K562 (cell line): ENCODE measurements at regions not wholly inside any gene's neighbourhood (a gene's known extent, or its start where the extent isn't known, plus 50 kb on each side); places are given as distances from the start of the nearest gene placed in this dataset.

Experiments
- ATAC-seq: fragments of 200-7000 bp; cut with Tn5 transposase; 3 replicates; pipeline ENCODE4 v1.9.1; 2020; ENCODE audit warnings: moderate library complexity
- BruUV-seq: library from RNA; stranded (reverse); fragments of 400-500 nt; replicated peaks from 2 replicates; lab custom pipeline; 2021; lab: Mats Ljungman, UMichigan
- CTCF ChIA-PET: fragments of 300-600 bp; formaldehyde crosslinking; extraction: SDS; loops from one replicate; lab custom pipeline; 2021; ENCODE audit warnings: low intra/inter-chr PET ratio; lab: Yijun Ruan, JAX
- POLR2A ChIA-PET: fragments of 300-600, 350-650 bp; sonication (Branson Sonifier 250); formaldehyde crosslinking; extraction: SDS; loops from one replicate; lab custom pipeline; 2021; ENCODE audit warnings: antibody characterized with exemption, inconsistent platforms; lab: Yijun Ruan, JAX
- DNase-seq, 4 experiments: peaks; one replicate each; pipeline versions ENCODE4 v3.0.0 to v3.0.0-alpha.2; 2011 to 2018; ENCODE audit warnings: low spot score in 3 of 4, mixed read lengths in 3 of 4; ENCODE audit errors: extremely low read depth in 1 of 4
- FAIRE-seq: peaks from 2 replicates; lab custom pipeline; 2011; peaks lifted over from hg19 to GRCh38; lab: Jason Lieb, UNC
- H2AFZ ChIP-seq: 2 replicates; pipeline ENCODE4 v1.6.0; 2011; ENCODE audit warnings: low read depth, low read length, control low read depth, inconsistent platforms
- H3K27ac ChIP-seq: fragments of 200-600 bp; 3 replicates; pipeline ENCODE4 v1.8.0; 2011; ENCODE audit warnings: low read depth, mild to moderate bottlenecking, control low read depth, inconsistent platforms, low read length, moderate library complexity, mixed read lengths; ENCODE audit errors: extremely low read depth
- H3K27me3 ChIP-seq, 2 experiments: fragments of 300-600 bp in 1 of 2; 2 replicates in 1 of 2; 3 replicates in 1 of 2; pipeline versions ENCODE4 v1.6.0 to v1.8.0; 2011; ENCODE audit warnings: inconsistent platforms in 2 of 2, low read length in 2 of 2, mild to moderate bottlenecking in 1 of 2, mixed read lengths in 1 of 2, moderate library complexity in 1 of 2; ENCODE audit not compliant: control insufficient read depth in 2 of 2, insufficient read depth in 2 of 2
- H3K36me3 ChIP-seq: fragments of 300-600 bp; 3 replicates; pipeline ENCODE4 v1.8.0; 2011; ENCODE audit warnings: mild to moderate bottlenecking, low read length, inconsistent platforms; ENCODE audit not compliant: control insufficient read depth, insufficient read depth
- H3K4me1 ChIP-seq, 2 experiments: fragments of 200-600 bp in 1 of 2; replicated peaks in 1 of 2; 2 replicates in 1 of 2; 3 replicates in 1 of 2; pipeline versions ENCODE4 v1.5.1 to v1.8.0; 2011; ENCODE audit warnings: inconsistent platforms in 2 of 2, low read length in 2 of 2, mild to moderate bottlenecking in 1 of 2, mixed read lengths in 1 of 2, moderate library complexity in 1 of 2; ENCODE audit not compliant: control insufficient read depth in 2 of 2, insufficient read depth in 2 of 2
- H3K4me2 ChIP-seq: 2 replicates; pipeline ENCODE4 v1.6.1; 2011; ENCODE audit warnings: low read length, control low read depth, inconsistent platforms, mixed read lengths; ENCODE audit not compliant: insufficient read depth
- H3K4me3 ChIP-seq: fragments of 200-600 bp; sonication (generic), shearing (Covaris generic); 2 replicates; pipeline ENCODE4 v1.5.1; 2016; ENCODE audit warnings: control low read depth, inconsistent platforms
- H3K79me2 ChIP-seq: fragments of 200-600 bp; 3 replicates; pipeline ENCODE4 v1.8.0; 2011; ENCODE audit warnings: low read length, inconsistent platforms; ENCODE audit not compliant: control insufficient read depth, insufficient read depth
- H3K9ac ChIP-seq, 2 experiments: 2 replicates each; pipeline versions ENCODE4 v1.6.0 to v1.6.1; 2011; ENCODE audit warnings: low read depth in 2 of 2, low read length in 2 of 2, control low read depth in 1 of 2, inconsistent platforms in 1 of 2, mild to moderate bottlenecking in 1 of 2, mixed read lengths in 1 of 2; ENCODE audit not compliant: insufficient read depth in 1 of 2
- H3K9me1 ChIP-seq: one replicate; pipeline ENCODE4 v1.6.0; 2011; ENCODE audit warnings: inconsistent platforms, mild to moderate bottlenecking, low read length, moderate library complexity; ENCODE audit not compliant: control insufficient read depth, insufficient read depth
- H3K9me3 ChIP-seq: replicated peaks from 2 replicates; pipeline ENCODE4 v1.5.1; 2011; ENCODE audit warnings: low read depth, low read length, inconsistent platforms; ENCODE audit not compliant: control insufficient read depth, insufficient read depth
- H4K20me1 ChIP-seq: replicated peaks from 2 replicates; pipeline ENCODE4 v1.6.1; 2011; ENCODE audit warnings: low read length, inconsistent platforms, mixed read lengths; ENCODE audit not compliant: control insufficient read depth, insufficient read depth
- CHAMP1 ChIP-seq: fragments of 450-650 bp; IDR thresholded peaks from 2 replicates; pipeline ENCODE4 v1.6.1; 2016; ENCODE audit warnings: mild to moderate bottlenecking
- E4F1 ChIP-seq: fragments of 250-450 bp; sonication (Bioruptor Pico); IDR thresholded peaks from 2 replicates; pipeline ENCODE4 v1.5.0; 2021; ENCODE audit warnings: mild to moderate bottlenecking, borderline replicate concordance
- ESRRB ChIP-seq: fragments of 250-450 bp; sonication (Bioruptor Pico); IDR thresholded peaks from 2 replicates; pipeline ENCODE4 v1.5.0; 2020; ENCODE audit warnings: mild to moderate bottlenecking, moderate library complexity, borderline replicate concordance
- FOS ChIP-seq: IDR thresholded peaks from 3 replicates; pipeline ENCODE4 v1.6.1; 2011; ENCODE audit not compliant: insufficient read length; ENCODE audit errors: extremely low read depth
- LARP7 ChIP-seq: fragments of 450-650 bp; IDR thresholded peaks from 2 replicates; pipeline ENCODE4 v1.6.1; 2016
- MIER1 ChIP-seq: fragments of 450-650 bp; IDR thresholded peaks from 2 replicates; pipeline ENCODE4 v1.6.1; 2016; ENCODE audit warnings: antibody characterized with exemption, mild to moderate bottlenecking, low read depth
- MTA1 ChIP-seq: fragments of 450-650 bp; IDR thresholded peaks from 2 replicates; pipeline ENCODE4 v1.6.1; 2017; ENCODE audit warnings: borderline replicate concordance
- POLR3G ChIP-seq: IDR thresholded peaks from 2 replicates; pipeline ENCODE4 v1.6.1; 2011; ENCODE audit not compliant: insufficient read length, insufficient replicate concordance; ENCODE audit errors: extremely low read depth
- UBTF ChIP-seq, 2 experiments: IDR thresholded peaks; 2 replicates each; pipeline ENCODE4 v1.6.1; 2012; ENCODE audit warnings: improper control_type of control experiment in 2 of 2, low read depth in 2 of 2, low read length in 2 of 2, borderline replicate concordance in 1 of 2
- ZNF282 ChIP-seq: sonication (generic); formaldehyde crosslinking; IDR thresholded peaks from 2 replicates; pipeline ENCODE4 v1.8.1; 2023; ENCODE audit warnings: missing genetic modification reagents
- ZNF395 ChIP-seq: fragments of 200-800 bp; sonication (Bioruptor generic); IDR thresholded peaks from 2 replicates; pipeline ENCODE4 v1.6.1; 2017; ENCODE audit warnings: missing genetic modification characterization, missing compliant biosample characterization
- WGBS: fragments of 100-300 bp; shearing (Covaris generic); methylation state at CpG from one replicate; pipeline ENCODE4 v1.1.6; 2016; ENCODE audit warnings: low coverage, mixed read lengths; ENCODE audit not compliant: insufficient coverage; ENCODE audit errors: missing lambda C conversion rate; 5-methylcytosine and 5-hydroxymethylcytosine counted together
- in situ Hi-C: fragments of 300-500 bp; cut with MboI; formaldehyde crosslinking; loops from 4 replicates; pipeline ENCODE4 v1.15.0; 2018; ENCODE audit warnings: inconsistent platforms, mixed read lengths
- intact Hi-C: fragments of 100-400 bp; cut with micrococcal nuclease; formaldehyde crosslinking; loops from 2 replicates; pipeline ENCODE4 v1.14.2; 2022

GRCh38 chr6:25172819-25173218 lies 106.4 kb upstream of the CARMIL1 start:
- peak; percentile 6 for FAIRE-seq

More at GRCh38 chr6:25172819-25173218, 106.4 kb upstream of the CARMIL1 start:
- ChIA-PET CTCF (no interaction called here), POLR2A (no interaction called here)
- no peak for ATAC-seq
- Histone ChIP-seq H3K4me2 (no peak overlapping the region), H3K27me3 (no peaks in the 10 kb centered on the region), H3K9me3 (no peaks in the 10 kb centered on the region), H3K9me1 (no peaks in the 10 kb centered on the region), H4K20me1 (no peaks in the 10 kb centered on the region), H3K4me1 (no peaks in the 10 kb centered on the region), H2AFZ (no peak overlapping the region), H3K79me2 (no peaks in the 10 kb centered on the region), H3K27ac (no peak overlapping the region), H3K4me3 (no peak overlapping the region), H3K36me3 (no peaks in the 10 kb centered on the region), H3K9ac (no peak overlapping the region)
- intact Hi-C loops: no loop called here
- in situ Hi-C loops: no loop called here
- WGBS: 3% methylated on average over 3 of the region's 3 CpGs
- no TSS peak for BruUV-seq
- no peak for TF ChIP-seq ZNF395 (CRISPR knock-in tag)
- no peak for TF ChIP-seq MTA1
- TF ChIP-seq ZNF282 (CRISPR knock-in tag): no peak
- TF ChIP-seq E4F1 (CRISPR knock-in tag): no peak
- no peak for TF ChIP-seq ESRRB (CRISPR knock-in tag)
- TF ChIP-seq CHAMP1: no peak
- TF ChIP-seq MIER1: no peak
- no peak for TF ChIP-seq LARP7
- TF ChIP-seq POLR3G: no peak
- no peak for TF ChIP-seq UBTF (IDR thresholded peaks at IDR 0.05; ENCODE audit: borderline replicate concordance in 1 of 2, low read depth in 2 of 2, low read length in 2 of 2)
- no peak for TF ChIP-seq FOS
- no peak for DNase-seq
